Mesendoderm (in vitro differentiated cells): ENCODE measurements at regions not wholly inside any gene's neighbourhood (a gene's known extent, or its start where the extent isn't known, plus 50 kb on each side); places are given as distances from the start of the nearest gene placed in this dataset.

Experiments used
- DNase-seq: peaks from one replicate; pipeline ENCODE4 v3.0.0; 2013
- H2AK5ac ChIP-seq: 2 replicates; pipeline ENCODE4 v1.6.1; 2013; ENCODE audit warnings: low read length, inconsistent platforms
- H2BK120ac ChIP-seq: 2 replicates; pipeline ENCODE4 v1.6.1; 2013; ENCODE audit warnings: low read depth, mild to moderate bottlenecking, low read length, moderate library complexity, mixed read lengths
- H2BK15ac ChIP-seq: replicated peaks from 2 replicates; pipeline ENCODE4 v1.6.1; 2013; ENCODE audit warnings: low read depth, mild to moderate bottlenecking, moderate library complexity
- H2BK5ac ChIP-seq: 2 replicates; pipeline ENCODE4 v1.6.1; 2013; ENCODE audit warnings: low read length, inconsistent platforms
- H3K18ac ChIP-seq: 2 replicates; pipeline ENCODE4 v1.6.1; 2013; ENCODE audit warnings: mild to moderate bottlenecking, low read length, mixed read lengths
- H3K23ac ChIP-seq: one replicate; pipeline ENCODE4 v1.6.1; 2013; ENCODE audit warnings: low read length
- H3K27ac ChIP-seq: 2 replicates; pipeline ENCODE4 v1.5.1; 2013; ENCODE audit warnings: low read depth, mild to moderate bottlenecking, inconsistent platforms, low read length, moderate library complexity
- H3K27me3 ChIP-seq: 2 replicates; pipeline ENCODE4 v1.6.1; 2013; ENCODE audit warnings: low read length, control low read depth, mild to moderate bottlenecking, inconsistent platforms; ENCODE audit not compliant: insufficient read depth, poor library complexity
- H3K36me3 ChIP-seq: 2 replicates; pipeline ENCODE4 v1.6.1; 2013; ENCODE audit warnings: low read length, inconsistent platforms; ENCODE audit not compliant: control insufficient read depth, insufficient read depth
- H3K4ac ChIP-seq: one replicate; pipeline ENCODE4 v1.6.1; 2013; ENCODE audit warnings: low read depth, mild to moderate bottlenecking, low read length, moderate library complexity
- H3K4me1 ChIP-seq: 2 replicates; pipeline ENCODE4 v1.6.1; 2013; ENCODE audit warnings: low read depth, low read length, inconsistent platforms; ENCODE audit not compliant: control insufficient read depth
- H3K4me2 ChIP-seq: 2 replicates; pipeline ENCODE4 v1.6.1; 2013; ENCODE audit warnings: low read length
- H3K4me3 ChIP-seq: 2 replicates; pipeline ENCODE4 v1.5.1; 2013; ENCODE audit warnings: mild to moderate bottlenecking, low read length
- H3K56ac ChIP-seq: one replicate; pipeline ENCODE4 v1.6.1; 2013; ENCODE audit warnings: low read length
- H3K79me1 ChIP-seq: 2 replicates; pipeline ENCODE4 v1.6.1; 2013; ENCODE audit warnings: low read length, inconsistent platforms
- H3K79me2 ChIP-seq: 2 replicates; pipeline ENCODE4 v1.6.1; 2013; ENCODE audit warnings: mild to moderate bottlenecking, low read length; ENCODE audit not compliant: control insufficient read depth, insufficient read depth
- H3K9ac ChIP-seq: 2 replicates; pipeline ENCODE4 v1.6.1; 2013; ENCODE audit warnings: low read length, inconsistent platforms
- H4K5ac ChIP-seq: one replicate; pipeline ENCODE4 v1.6.1; 2013; ENCODE audit warnings: low read length
- H4K8ac ChIP-seq: one replicate; pipeline ENCODE4 v1.6.1; 2013; ENCODE audit warnings: low read depth, mild to moderate bottlenecking, control low read depth, low read length, moderate library complexity
- WGBS: extraction: QIAGEN DNeasy Blood & Tissue Kit; methylation state at CpG from one replicate; pipeline ENCODE4 v1.1.7; 2013; ENCODE audit warnings: low lambda C conversion rate, missing lambda C conversion rate; ENCODE audit not compliant: insufficient coverage; ENCODE audit errors: extremely low coverage; 5-methylcytosine and 5-hydroxymethylcytosine counted together

DNA sequence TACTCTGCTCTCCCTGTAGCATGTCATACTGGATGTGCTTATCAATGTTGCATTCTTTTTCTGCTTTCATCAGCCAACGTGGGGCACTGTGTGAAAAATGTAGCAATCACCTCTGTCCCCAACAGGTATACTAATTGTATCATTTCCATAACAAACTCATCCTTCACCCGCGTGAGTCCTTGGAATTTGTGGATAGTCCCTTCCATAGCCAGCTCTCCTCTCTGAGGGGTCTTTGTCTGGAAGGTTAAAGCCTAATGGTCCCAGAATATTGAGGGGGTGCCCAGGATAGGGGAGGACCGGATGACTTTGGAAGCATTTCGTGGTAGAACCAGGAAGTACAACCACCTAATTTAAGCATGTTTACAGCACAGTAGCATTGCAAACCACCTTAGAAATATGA is 124.6 kb downstream of the FOXB1 start:
- Histone ChIP-seq H3K9ac (no peak overlapping the region), H3K23ac (no peak overlapping the region), H3K79me2 (no peaks in the 10 kb centered on the region), H3K4me2 (no peak overlapping the region), H2BK120ac (no peak overlapping the region), H3K27ac (no peak overlapping the region), H4K5ac (no peak overlapping the region), H2BK15ac (no peak overlapping the region), H2BK5ac (no peak overlapping the region), H3K4ac (no peak overlapping the region), H3K4me3 (no peak overlapping the region), H3K27me3 (no peaks in the 10 kb centered on the region), H4K8ac (no peak overlapping the region), H2AK5ac (no peak overlapping the region), H3K56ac (no peak overlapping the region), H3K36me3 (no peaks in the 10 kb centered on the region), H3K79me1 (no peaks in the 10 kb centered on the region), H3K18ac (no peak overlapping the region), H3K4me1 (peaks cover 10% of the 10 kb centered on the region)
- WGBS: no CpG with 5 or more reads among the region's 5 CpGs
- no peak for DNase-seq

DNA sequence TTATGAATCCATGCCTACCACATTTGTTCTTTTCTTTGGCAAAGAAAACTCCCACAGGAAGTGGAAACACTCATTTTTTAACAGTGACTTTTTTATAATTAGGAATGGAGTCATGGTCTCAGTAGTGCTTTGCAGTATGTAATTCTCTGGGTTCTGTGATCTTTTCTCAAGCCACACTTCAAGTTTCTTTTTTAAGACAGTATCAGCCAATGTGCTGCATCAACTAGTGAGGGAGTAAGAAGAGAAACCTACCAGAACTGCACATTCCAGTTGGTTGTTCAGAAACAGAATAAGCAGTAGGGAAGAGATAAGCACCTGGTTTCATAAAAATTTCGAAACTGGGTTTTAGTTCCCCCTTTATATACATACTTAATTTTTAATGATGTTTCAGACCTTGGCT is 126.3 kb downstream of the FOXB1 start:
- H3K27me3 ChIP-seq: no peaks in the 10 kb centered on the region
- no peak overlapping the region for H4K8ac ChIP-seq
- no peaks in the 10 kb centered on the region for H3K79me2 ChIP-seq
- no peak overlapping the region for H3K56ac ChIP-seq
- no peak overlapping the region for H2BK5ac ChIP-seq
- no peak overlapping the region for H3K4me3 ChIP-seq
- no peaks in the 10 kb centered on the region for H3K36me3 ChIP-seq
- no peak overlapping the region for H3K4me2 ChIP-seq
- H3K79me1 ChIP-seq: no peaks in the 10 kb centered on the region
- no CpG with 5 or more reads among the region's 1 CpG for WGBS
- H4K5ac ChIP-seq: no peak overlapping the region
- no peak for DNase-seq
- no peak overlapping the region for H3K18ac ChIP-seq
- H3K27ac ChIP-seq: no peak overlapping the region
- H2AK5ac ChIP-seq: no peak overlapping the region
- H3K4ac ChIP-seq: no peak overlapping the region
- H3K4me1 ChIP-seq: peaks cover 10% of the 10 kb centered on the region
- H2BK120ac ChIP-seq: no peak overlapping the region
- H3K23ac ChIP-seq: no peak overlapping the region
- H3K9ac ChIP-seq: no peak overlapping the region
- H2BK15ac ChIP-seq: no peak overlapping the region

DNA sequence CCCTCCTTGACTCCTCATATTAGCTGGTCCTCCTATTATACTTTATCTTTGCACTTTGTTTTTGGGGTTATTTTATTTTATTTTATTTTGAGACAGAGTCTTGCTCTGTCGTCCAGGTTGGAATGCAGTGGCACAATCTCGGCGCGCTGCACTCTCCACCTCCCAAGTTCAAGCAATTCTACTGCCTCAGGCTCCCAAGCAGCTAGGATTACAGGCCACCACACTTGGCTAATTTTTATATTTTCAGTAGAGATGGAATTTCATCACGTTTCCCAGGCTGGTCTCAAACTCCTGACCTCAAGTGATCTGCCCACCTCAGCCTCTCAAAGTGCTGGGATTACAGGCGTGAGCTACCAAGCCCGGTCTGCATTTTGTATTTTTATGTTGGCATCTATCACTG is 126.7 kb downstream of the FOXB1 start:
- no CpG with 5 or more reads among the region's 7 CpGs for WGBS
- Histone ChIP-seq H4K8ac (no peak overlapping the region), H4K5ac (no peak overlapping the region), H3K36me3 (no peaks in the 10 kb centered on the region), H3K4me1 (peaks cover 10% of the 10 kb centered on the region), H3K27ac (no peak overlapping the region), H3K4me3 (no peak overlapping the region), H3K18ac (no peak overlapping the region), H3K4me2 (no peak overlapping the region), H2BK120ac (no peak overlapping the region), H3K27me3 (no peaks in the 10 kb centered on the region), H2BK15ac (no peak overlapping the region), H2BK5ac (no peak overlapping the region), H3K79me1 (no peaks in the 10 kb centered on the region), H3K4ac (no peak overlapping the region), H2AK5ac (no peak overlapping the region), H3K23ac (no peak overlapping the region), H3K56ac (no peak overlapping the region), H3K9ac (no peak overlapping the region), H3K79me2 (no peaks in the 10 kb centered on the region)
- no peak for DNase-seq

DNA sequence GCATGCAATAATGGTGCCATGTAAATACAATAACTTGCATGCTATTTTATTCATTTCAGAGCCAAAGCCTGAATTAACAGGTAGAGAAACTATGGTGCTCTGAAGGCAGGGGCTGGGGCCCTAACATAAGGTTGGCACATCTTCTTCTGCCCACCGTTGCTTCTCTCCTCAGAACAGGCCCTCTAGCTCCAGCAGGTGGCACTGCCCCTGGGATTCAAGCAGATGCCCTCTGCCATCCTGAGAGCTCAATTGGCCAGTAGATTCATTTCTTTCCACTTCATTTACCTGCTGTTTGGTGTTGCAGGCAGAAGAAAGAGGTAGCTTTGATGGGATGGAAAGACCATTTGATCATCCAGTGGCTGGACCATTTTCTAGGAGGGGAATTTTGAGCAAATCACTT is 130.5 kb downstream of the FOXB1 start:
- no peak overlapping the region for H3K27ac ChIP-seq
- H3K27me3 ChIP-seq: no peaks in the 10 kb centered on the region
- no peak for DNase-seq
- H3K36me3 ChIP-seq: no peaks in the 10 kb centered on the region
- no peak overlapping the region for H3K4me3 ChIP-seq
- H3K23ac ChIP-seq: no peak overlapping the region
- H3K4me2 ChIP-seq: no peak overlapping the region
- no peak overlapping the region for H2BK5ac ChIP-seq
- no peak overlapping the region for H3K56ac ChIP-seq
- no peak overlapping the region for H4K8ac ChIP-seq
- no peak overlapping the region for H3K18ac ChIP-seq
- no peak overlapping the region for H2AK5ac ChIP-seq
- H3K79me1 ChIP-seq: no peaks in the 10 kb centered on the region
- no peak overlapping the region for H3K4ac ChIP-seq
- H2BK120ac ChIP-seq: no peak overlapping the region
- H2BK15ac ChIP-seq: no peak overlapping the region
- WGBS: no CpG with 5 or more reads among the region's 1 CpG
- no peak overlapping the region for H4K5ac ChIP-seq
- H3K79me2 ChIP-seq: no peaks in the 10 kb centered on the region
- H3K4me1 ChIP-seq: no peaks in the 10 kb centered on the region
- no peak overlapping the region for H3K9ac ChIP-seq

DNA sequence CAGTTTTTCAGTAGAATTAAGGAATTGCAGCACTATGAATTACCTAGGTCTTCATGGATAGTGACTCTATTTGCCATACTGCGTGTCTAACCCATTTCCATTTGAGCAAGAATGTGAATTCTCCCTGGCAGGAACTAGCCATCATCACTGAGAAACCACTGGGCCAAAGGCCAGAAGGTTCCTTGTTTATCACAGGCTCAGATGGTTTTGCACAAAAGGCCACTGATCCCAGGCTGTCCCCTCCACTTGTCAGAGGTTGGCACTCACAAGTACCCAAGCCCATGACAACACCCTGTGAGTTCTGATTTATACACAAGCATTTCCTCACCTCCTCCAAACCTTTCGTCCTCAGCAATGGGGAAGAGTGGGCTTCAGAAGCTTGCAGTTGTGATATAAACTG is 131.8 kb downstream of the FOXB1 start:
- no CpG with 5 or more reads among the region's 2 CpGs for WGBS
- no peak overlapping the region for H4K8ac ChIP-seq
- H3K4me3 ChIP-seq: no peak overlapping the region
- no peaks in the 10 kb centered on the region for H3K27me3 ChIP-seq
- H2AK5ac ChIP-seq: no peak overlapping the region
- no peak overlapping the region for H4K5ac ChIP-seq
- H2BK120ac ChIP-seq: no peak overlapping the region
- no peak overlapping the region for H3K9ac ChIP-seq
- DNase-seq: no peak
- H3K79me2 ChIP-seq: no peaks in the 10 kb centered on the region
- H3K4ac ChIP-seq: no peak overlapping the region
- no peak overlapping the region for H3K27ac ChIP-seq
- H3K4me1 ChIP-seq: no peaks in the 10 kb centered on the region
- H3K79me1 ChIP-seq: no peaks in the 10 kb centered on the region
- no peak overlapping the region for H3K18ac ChIP-seq
- H3K23ac ChIP-seq: no peak overlapping the region
- no peak overlapping the region for H3K56ac ChIP-seq
- no peaks in the 10 kb centered on the region for H3K36me3 ChIP-seq
- no peak overlapping the region for H2BK15ac ChIP-seq
- H3K4me2 ChIP-seq: no peak overlapping the region
- H2BK5ac ChIP-seq: no peak overlapping the region

DNA sequence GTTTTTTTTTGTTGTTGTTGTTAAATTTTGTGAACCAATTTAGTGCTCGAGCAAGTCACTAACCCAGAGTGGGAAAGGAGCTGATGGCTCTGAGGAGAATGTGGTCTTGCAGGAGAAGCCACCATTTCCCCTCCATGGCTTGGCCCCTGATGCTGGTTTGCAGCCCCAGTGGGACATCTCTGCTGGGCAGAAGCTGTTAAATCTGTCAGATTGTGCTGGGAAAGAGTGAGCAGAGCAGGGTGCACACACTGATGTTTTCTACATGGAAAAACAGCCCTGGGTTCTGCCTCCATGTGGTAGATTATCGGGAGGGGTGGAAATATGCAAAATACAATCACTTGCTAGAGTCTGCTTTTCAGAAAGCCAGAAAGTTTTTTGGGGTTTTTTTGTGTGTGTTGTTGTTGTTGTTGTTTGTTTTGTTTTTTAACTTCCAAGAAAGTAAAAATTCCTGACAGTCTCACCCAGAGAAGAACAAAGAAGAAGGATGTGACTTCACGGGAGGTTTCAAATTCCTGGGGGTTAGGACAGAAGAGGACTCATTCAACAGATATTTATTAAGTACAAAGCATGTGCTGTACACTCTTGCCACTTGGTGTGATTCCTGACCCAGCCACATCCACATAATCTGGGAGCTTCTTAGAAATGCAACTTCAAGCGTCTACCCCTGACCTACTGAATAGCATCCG is 133.7 kb downstream of the FOXB1 start:
- H2AK5ac ChIP-seq: no peak overlapping the region
- H3K27me3 ChIP-seq: no peaks in the 10 kb centered on the region
- WGBS: no CpG with 5 or more reads among the region's 5 CpGs
- no peak overlapping the region for H3K27ac ChIP-seq
- H2BK15ac ChIP-seq: no peak overlapping the region
- H3K4me1 ChIP-seq: no peaks in the 10 kb centered on the region
- peak overlapping the region; percentile 30 for H3K18ac ChIP-seq
- no peaks in the 10 kb centered on the region for H3K79me2 ChIP-seq
- H3K79me1 ChIP-seq: no peaks in the 10 kb centered on the region
- no peak overlapping the region for H3K4me2 ChIP-seq
- no peak overlapping the region for H3K56ac ChIP-seq
- no peak overlapping the region for H2BK5ac ChIP-seq
- H3K9ac ChIP-seq: no peak overlapping the region
- H3K23ac ChIP-seq: no peak overlapping the region
- no peak overlapping the region for H4K8ac ChIP-seq
- no peak overlapping the region for H4K5ac ChIP-seq
- no peak overlapping the region for H3K4ac ChIP-seq
- no peak overlapping the region for H3K4me3 ChIP-seq
- H2BK120ac ChIP-seq: no peak overlapping the region
- no peak for DNase-seq
- no peaks in the 10 kb centered on the region for H3K36me3 ChIP-seq
